SK-N-SH (cell line): ENCODE measurements at regions not wholly inside any gene's neighbourhood (a gene's known extent, or its start where the extent isn't known, plus 50 kb on each side); places are given as distances from the start of the nearest gene placed in this dataset.

Source experiments
- CTCF ChIA-PET: fragments of 300-600, 350-600 bp; formaldehyde crosslinking; extraction: SDS; loops from one replicate; lab custom pipeline; 2021; lab: Yijun Ruan, JAX
- POLR2A ChIA-PET: fragments of 350-600 bp; sonication (Branson Sonifier 250); formaldehyde crosslinking; extraction: SDS; loops from one replicate; lab custom pipeline; 2020; ENCODE audit warnings: antibody characterized with exemption, inconsistent platforms; lab: Yijun Ruan, JAX
- DNase-seq: peaks from one replicate; pipeline ENCODE4 v3.0.0; 2012
- H2AFZ ChIP-seq: fragments of 200-600 bp; sonication (generic); 2 replicates; pipeline ENCODE4 v1.8.1; 2016; ENCODE audit warnings: antibody characterized with exemption, mild to moderate bottlenecking, low read depth
- H3F3A ChIP-seq: fragments of 200-600 bp; sonication (generic); replicated peaks from 2 replicates; pipeline ENCODE3; 2016; ENCODE audit warnings: antibody characterized with exemption, mild to moderate bottlenecking; ENCODE audit not compliant: insufficient read depth
- H3K27ac ChIP-seq, 2 experiments: fragments of 200-500 bp in 1 of 2; fragments of 200-600 bp in 1 of 2; sonication (Bioruptor generic) in 1 of 2; sonication (generic), shearing (Covaris generic) in 1 of 2; 2 replicates each; pipeline versions ENCODE4 v1.5.1 to v1.6.1; 2014 to 2016; ENCODE audit warnings: low read depth in 2 of 2, inconsistent platforms in 1 of 2, low read length in 1 of 2, mild to moderate bottlenecking in 1 of 2, mixed read lengths in 1 of 2
- H3K27me3 ChIP-seq: fragments of 200-600 bp; sonication (generic), shearing (Covaris generic); 2 replicates; pipeline ENCODE4 v1.6.1; 2016; ENCODE audit warnings: mixed run types; ENCODE audit not compliant: insufficient read depth
- H3K36me3 ChIP-seq, 2 experiments: fragments of 200-500 bp in 1 of 2; fragments of 200-600 bp in 1 of 2; sonication (Bioruptor generic) in 1 of 2; sonication (generic) in 1 of 2; replicated peaks in 1 of 2; 2 replicates each; pipeline versions ENCODE3 to v1.5.1; 2014 to 2016; ENCODE audit warnings: low read length in 1 of 2, mild to moderate bottlenecking in 1 of 2; ENCODE audit not compliant: insufficient read depth in 2 of 2, control insufficient read depth in 1 of 2
- H3K4me1 ChIP-seq, 2 experiments: fragments of 200-500 bp in 1 of 2; fragments of 200-600 bp in 1 of 2; sonication (Bioruptor generic) in 1 of 2; sonication (generic), shearing (Covaris generic) in 1 of 2; 2 replicates each; pipeline versions ENCODE4 v1.5.1 to v1.6.1; 2014 to 2016; ENCODE audit warnings: low read depth in 1 of 2, low read length in 1 of 2, mixed run types in 1 of 2; ENCODE audit not compliant: insufficient read depth in 2 of 2, control insufficient read depth in 1 of 2
- H3K4me2 ChIP-seq: fragments of 200-600 bp; sonication (generic), shearing (Covaris generic); 2 replicates; pipeline ENCODE4 v1.6.1; 2017; ENCODE audit warnings: mixed run types
- H3K4me3 ChIP-seq, 2 experiments: fragments of 200-500 bp in 1 of 2; fragments of 200-600 bp in 1 of 2; sonication (Bioruptor generic) in 1 of 2; sonication (generic), shearing (Covaris generic) in 1 of 2; 2 replicates each; pipeline versions ENCODE4 v1.5.1 to v1.8.1; 2014 to 2016; ENCODE audit warnings: low read depth in 2 of 2, inconsistent platforms in 1 of 2, low read length in 1 of 2, mild to moderate bottlenecking in 1 of 2, mixed read lengths in 1 of 2, moderate library complexity in 1 of 2
- H3K79me2 ChIP-seq: fragments of 200-600 bp; sonication (generic); 2 replicates; pipeline ENCODE4 v1.8.1; 2017; ENCODE audit warnings: mild to moderate bottlenecking; ENCODE audit not compliant: insufficient read depth
- H3K9ac ChIP-seq: fragments of 200-600 bp; sonication (generic); 2 replicates; pipeline ENCODE4 v1.6.1; 2017; ENCODE audit warnings: mixed run types
- H3K9me2 ChIP-seq: fragments of 200-600 bp; sonication (generic); 2 replicates; pipeline ENCODE4 v1.6.1; 2017; ENCODE audit warnings: mixed run types
- H3K9me3 ChIP-seq: fragments of 200-600 bp; sonication (generic); 2 replicates; pipeline ENCODE4 v1.6.1; 2017; ENCODE audit warnings: mixed run types, mild to moderate bottlenecking, moderate library complexity
- H4K20me1 ChIP-seq: fragments of 200-600 bp; sonication (generic); 2 replicates; pipeline ENCODE4 v1.6.1; 2017; ENCODE audit warnings: mild to moderate bottlenecking, mixed run types; ENCODE audit not compliant: insufficient read depth
- ELF1 ChIP-seq: IDR thresholded peaks from 2 replicates; pipeline ENCODE4 v1.4.0; 2012
- EZH2phosphoT487 ChIP-seq: fragments of 200-600 bp; sonication (generic); IDR thresholded peaks from 2 replicates; pipeline ENCODE4 v1.6.1; 2017; ENCODE audit warnings: low read depth, mixed run types, mild to moderate bottlenecking, antibody characterized with exemption, moderate library complexity, borderline replicate concordance
- FOXM1 ChIP-seq: IDR thresholded peaks from 2 replicates; pipeline ENCODE4 v1.4.0; 2012; ENCODE audit warnings: low read depth, mild to moderate bottlenecking
- GATA2 ChIP-seq: sonication (generic); formaldehyde crosslinking; IDR thresholded peaks from 2 replicates; pipeline ENCODE4 v1.5.0; 2020; ENCODE audit warnings: mild to moderate bottlenecking, missing genetic modification reagents
- MEF2A ChIP-seq: IDR thresholded peaks from 2 replicates; pipeline ENCODE4 v1.4.0; 2012; ENCODE audit warnings: low read depth, borderline replicate concordance
- NFIC ChIP-seq: IDR thresholded peaks from 2 replicates; pipeline ENCODE4 v1.4.0; 2012; ENCODE audit warnings: borderline replicate concordance
- RAD21 ChIP-seq: IDR thresholded peaks from 2 replicates; pipeline ENCODE4 v1.6.1; 2012; ENCODE audit warnings: mild to moderate bottlenecking, low read length
- RXRA ChIP-seq: IDR thresholded peaks from 2 replicates; pipeline ENCODE4 v1.4.0; 2012; ENCODE audit warnings: low read depth, mild to moderate bottlenecking, borderline replicate concordance
- WGBS: methylation state at CpG from one replicate; pipeline ENCODE4 v1.1.6; 2017; ENCODE audit warnings: low lambda C conversion rate; 5-methylcytosine and 5-hydroxymethylcytosine counted together
- TF ChIP-seq, protein P1 (sequence below): fragments of 200-600 bp; sonication (generic); IDR thresholded peaks from 2 replicates; pipeline ENCODE4 v1.6.1; 2017; ENCODE audit warnings: antibody characterized with exemption, mild to moderate bottlenecking, moderate library complexity
- TF ChIP-seq, protein P2 (sequence below): fragments of 150-350 bp; IDR thresholded peaks from 2 replicates; pipeline ENCODE4 v1.6.1; 2016; ENCODE audit warnings: mild to moderate bottlenecking, low read depth, low read length
- TF ChIP-seq, protein P3 (sequence below): IDR thresholded peaks from 2 replicates; pipeline ENCODE4; 2012
- TF ChIP-seq, protein P4 (sequence below): IDR thresholded peaks from 2 replicates; pipeline ENCODE4 v1.4.0; 2012; ENCODE audit warnings: low read depth

DNA sequence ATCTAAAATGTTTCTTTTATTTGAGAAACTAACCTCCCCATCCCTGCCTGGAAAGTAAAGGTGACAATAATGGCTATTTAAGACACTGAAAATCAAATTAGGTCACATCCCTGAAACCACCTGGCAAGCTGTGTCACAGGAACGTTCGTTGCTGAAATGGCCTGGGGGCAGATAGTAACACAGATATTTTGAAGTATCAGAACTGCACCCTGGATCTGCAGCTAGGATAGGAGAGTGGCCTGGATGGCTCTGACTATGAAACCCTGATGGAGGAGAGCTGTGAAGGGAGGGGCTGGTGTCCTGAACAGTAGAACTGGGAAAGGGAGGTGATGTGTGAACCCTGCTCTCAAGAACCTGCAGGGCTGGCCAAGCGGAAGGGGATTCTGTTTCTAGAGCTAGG is 648.3 kb upstream of the CFAP20DC start:
- Histone ChIP-seq H4K20me1 (no peaks in the 10 kb centered on the region), H3K9me3 (no peaks in the 10 kb centered on the region), H3K4me2 (no peak overlapping the region), H3K4me3 (no peak overlapping the region), H3K36me3 (no peaks in the 10 kb centered on the region), H3K27me3 (no peaks in the 10 kb centered on the region)
- CTCF ChIA-PET = no interaction called here
- peak; percentile 9 for DNase-seq
- WGBS = 19% methylated on average over 3 of the region's 3 CpGs
- TF ChIP-seq, protein P1, sequence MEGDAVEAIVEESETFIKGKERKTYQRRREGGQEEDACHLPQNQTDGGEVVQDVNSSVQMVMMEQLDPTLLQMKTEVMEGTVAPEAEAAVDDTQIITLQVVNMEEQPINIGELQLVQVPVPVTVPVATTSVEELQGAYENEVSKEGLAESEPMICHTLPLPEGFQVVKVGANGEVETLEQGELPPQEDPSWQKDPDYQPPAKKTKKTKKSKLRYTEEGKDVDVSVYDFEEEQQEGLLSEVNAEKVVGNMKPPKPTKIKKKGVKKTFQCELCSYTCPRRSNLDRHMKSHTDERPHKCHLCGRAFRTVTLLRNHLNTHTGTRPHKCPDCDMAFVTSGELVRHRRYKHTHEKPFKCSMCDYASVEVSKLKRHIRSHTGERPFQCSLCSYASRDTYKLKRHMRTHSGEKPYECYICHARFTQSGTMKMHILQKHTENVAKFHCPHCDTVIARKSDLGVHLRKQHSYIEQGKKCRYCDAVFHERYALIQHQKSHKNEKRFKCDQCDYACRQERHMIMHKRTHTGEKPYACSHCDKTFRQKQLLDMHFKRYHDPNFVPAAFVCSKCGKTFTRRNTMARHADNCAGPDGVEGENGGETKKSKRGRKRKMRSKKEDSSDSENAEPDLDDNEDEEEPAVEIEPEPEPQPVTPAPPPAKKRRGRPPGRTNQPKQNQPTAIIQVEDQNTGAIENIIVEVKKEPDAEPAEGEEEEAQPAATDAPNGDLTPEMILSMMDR = no peak
- no peak for TF ChIP-seq ELF1
- peak; percentile 40; the same call in 1 of the 2 replicates for TF ChIP-seq GATA2 (CRISPR knock-in tag)
- TF ChIP-seq, all 33 proteins: peak for 1
- Histone ChIP-seq H3K27ac (no peak overlapping the region), H3K79me2 (no peaks in the 10 kb centered on the region), H3F3A (no peaks in the 10 kb centered on the region), H3K9me2 (no peaks in the 10 kb centered on the region), H3K9ac (no peak overlapping the region), H2AFZ (no peak overlapping the region), H3K4me1 (peaks cover 0 to 7% of the 10 kb centered on the region in 2 experiments; a peak in 1 of 4 replicates)
- POLR2A ChIA-PET = no interaction called here

DNA sequence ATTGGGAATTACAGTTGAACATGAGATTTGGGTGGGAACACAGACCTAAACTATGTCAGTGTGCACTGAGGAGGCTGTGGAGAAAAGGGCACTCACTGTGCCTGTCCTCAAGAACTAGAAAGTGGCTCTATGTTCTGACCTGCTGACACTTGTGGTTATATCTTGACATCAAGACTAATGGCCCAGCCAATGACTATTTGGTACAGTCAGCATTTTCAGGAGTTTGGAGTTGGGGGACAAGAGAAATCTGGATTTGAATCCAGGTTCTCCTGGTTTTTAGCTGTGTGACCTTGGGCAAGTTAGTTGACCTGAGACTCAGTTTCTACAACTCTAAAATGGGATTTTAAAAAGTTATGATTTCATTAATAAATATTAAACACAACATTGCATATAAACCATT is 647.0 kb upstream of the CFAP20DC start:
- no peaks in the 10 kb centered on the region for H3K9me3 ChIP-seq
- POLR2A ChIA-PET = no interaction called here
- no peaks in the 10 kb centered on the region for H3F3A ChIP-seq
- H3K4me2 ChIP-seq = no peak overlapping the region
- no peak overlapping the region for H3K27ac ChIP-seq
- no peak for TF ChIP-seq RXRA
- no peak for TF ChIP-seq ELF1
- TF ChIP-seq EZH2phosphoT487 = no peak
- TF ChIP-seq NFIC = no peak
- TF ChIP-seq MEF2A = no peak
- TF ChIP-seq, protein P2, sequence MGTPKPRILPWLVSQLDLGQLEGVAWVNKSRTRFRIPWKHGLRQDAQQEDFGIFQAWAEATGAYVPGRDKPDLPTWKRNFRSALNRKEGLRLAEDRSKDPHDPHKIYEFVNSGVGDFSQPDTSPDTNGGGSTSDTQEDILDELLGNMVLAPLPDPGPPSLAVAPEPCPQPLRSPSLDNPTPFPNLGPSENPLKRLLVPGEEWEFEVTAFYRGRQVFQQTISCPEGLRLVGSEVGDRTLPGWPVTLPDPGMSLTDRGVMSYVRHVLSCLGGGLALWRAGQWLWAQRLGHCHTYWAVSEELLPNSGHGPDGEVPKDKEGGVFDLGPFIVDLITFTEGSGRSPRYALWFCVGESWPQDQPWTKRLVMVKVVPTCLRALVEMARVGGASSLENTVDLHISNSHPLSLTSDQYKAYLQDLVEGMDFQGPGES = no peak
- TF ChIP-seq FOXM1 = no peak
- TF ChIP-seq, protein P3, sequence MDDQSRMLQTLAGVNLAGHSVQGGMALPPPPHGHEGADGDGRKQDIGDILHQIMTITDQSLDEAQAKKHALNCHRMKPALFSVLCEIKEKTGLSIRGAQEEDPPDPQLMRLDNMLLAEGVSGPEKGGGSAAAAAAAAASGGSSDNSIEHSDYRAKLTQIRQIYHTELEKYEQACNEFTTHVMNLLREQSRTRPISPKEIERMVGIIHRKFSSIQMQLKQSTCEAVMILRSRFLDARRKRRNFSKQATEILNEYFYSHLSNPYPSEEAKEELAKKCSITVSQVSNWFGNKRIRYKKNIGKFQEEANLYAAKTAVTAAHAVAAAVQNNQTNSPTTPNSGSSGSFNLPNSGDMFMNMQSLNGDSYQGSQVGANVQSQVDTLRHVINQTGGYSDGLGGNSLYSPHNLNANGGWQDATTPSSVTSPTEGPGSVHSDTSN = no peak
- no peak for TF ChIP-seq RAD21
- TF ChIP-seq, protein P4, sequence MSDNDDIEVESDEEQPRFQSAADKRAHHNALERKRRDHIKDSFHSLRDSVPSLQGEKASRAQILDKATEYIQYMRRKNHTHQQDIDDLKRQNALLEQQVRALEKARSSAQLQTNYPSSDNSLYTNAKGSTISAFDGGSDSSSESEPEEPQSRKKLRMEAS = no peak
- no peaks in the 10 kb centered on the region for H3K36me3 ChIP-seq
- no peak overlapping the region for H2AFZ ChIP-seq
- CTCF ChIA-PET = interaction anchor here (1.3 kb wide), 1 partner anchor 11 kb away, joined by 3 read pairs; no protein-coding TSS in a partner anchor
- DNase-seq = no peak
- no peaks in the 10 kb centered on the region for H4K20me1 ChIP-seq
- no peak overlapping the region for H3K9ac ChIP-seq
- H3K4me1 ChIP-seq = peaks cover 0 to 7% of the 10 kb centered on the region in 2 experiments; a peak in 1 of 4 replicates
- H3K9me2 ChIP-seq = no peaks in the 10 kb centered on the region
- no peaks in the 10 kb centered on the region for H3K79me2 ChIP-seq
- no peak overlapping the region for H3K4me3 ChIP-seq
- no peaks in the 10 kb centered on the region for H3K27me3 ChIP-seq
